ENCODE measurements at regions not wholly inside any gene's neighbourhood (a gene's known extent, or its start where the extent isn't known, plus 50 kb on each side); places are given as distances from the start of the nearest gene placed in this dataset.

DNA sequence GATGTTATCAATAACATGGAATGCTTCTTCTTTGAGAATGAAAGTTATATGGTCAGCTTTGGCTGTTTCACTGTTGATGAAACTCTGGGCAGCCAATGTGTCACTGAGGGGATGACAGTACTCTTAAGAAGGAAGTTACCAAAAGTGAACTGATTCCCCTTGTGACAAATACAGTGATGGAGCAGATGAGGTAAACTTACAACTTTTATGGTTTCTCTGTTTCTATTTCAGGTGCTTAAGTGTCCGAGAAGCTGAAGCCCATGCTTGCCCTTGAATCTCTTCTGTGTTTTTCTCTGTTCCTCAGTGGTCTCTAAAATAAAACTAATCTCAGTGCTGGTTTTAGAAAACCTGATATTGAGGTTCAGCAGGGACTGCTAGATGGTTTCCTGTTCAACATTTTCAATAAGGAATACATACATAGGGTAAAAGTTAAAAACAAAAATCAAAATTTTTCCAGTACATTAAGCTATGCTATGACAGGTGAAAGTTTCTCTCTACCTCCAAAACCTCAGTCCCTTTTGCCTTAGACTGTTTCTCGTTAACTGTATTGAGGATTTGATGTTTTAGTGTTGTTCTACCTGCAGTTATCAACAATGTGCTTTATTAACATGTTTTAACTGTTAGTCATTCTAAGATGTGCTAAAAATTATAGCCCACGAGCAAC lies 454.4 kb upstream of the ADGRL4 start:
- Mint-ChIP-seq H3K9me3 (peaks cover 6 to 19% (median 11%) of the 10 kb centered on the region in 5 donors), H3K36me3 (no peaks in the 10 kb centered on the region), H3K4me1 (no peaks in the 10 kb centered on the region), H3K27ac (no peak overlapping the region), H3K4me3 (no peak overlapping the region), H3K27me3 (no peaks in the 10 kb centered on the region)
- POLR2A ChIA-PET, result no interaction called here
- Histone ChIP-seq H3K4me3 (ENCODE audit: low read length) (no peak overlapping the region), H3K27me3 (ENCODE audit: insufficient read depth, low read length, poor library complexity, severe bottlenecking) (no peaks in the 10 kb centered on the region), H3K36me3 (ENCODE audit: insufficient read depth, low read length) (no peaks in the 10 kb centered on the region), H3K27ac (ENCODE audit: low read depth, low read length) (no peak overlapping the region), H3K9me3 (ENCODE audit: low read length) (no peaks in the 10 kb centered on the region), H3K4me1 (ENCODE audit: insufficient read depth, low read length) (no peaks in the 10 kb centered on the region)
- no peak for DNase-seq
- CTCF ChIA-PET, result no interaction called here

DNA sequence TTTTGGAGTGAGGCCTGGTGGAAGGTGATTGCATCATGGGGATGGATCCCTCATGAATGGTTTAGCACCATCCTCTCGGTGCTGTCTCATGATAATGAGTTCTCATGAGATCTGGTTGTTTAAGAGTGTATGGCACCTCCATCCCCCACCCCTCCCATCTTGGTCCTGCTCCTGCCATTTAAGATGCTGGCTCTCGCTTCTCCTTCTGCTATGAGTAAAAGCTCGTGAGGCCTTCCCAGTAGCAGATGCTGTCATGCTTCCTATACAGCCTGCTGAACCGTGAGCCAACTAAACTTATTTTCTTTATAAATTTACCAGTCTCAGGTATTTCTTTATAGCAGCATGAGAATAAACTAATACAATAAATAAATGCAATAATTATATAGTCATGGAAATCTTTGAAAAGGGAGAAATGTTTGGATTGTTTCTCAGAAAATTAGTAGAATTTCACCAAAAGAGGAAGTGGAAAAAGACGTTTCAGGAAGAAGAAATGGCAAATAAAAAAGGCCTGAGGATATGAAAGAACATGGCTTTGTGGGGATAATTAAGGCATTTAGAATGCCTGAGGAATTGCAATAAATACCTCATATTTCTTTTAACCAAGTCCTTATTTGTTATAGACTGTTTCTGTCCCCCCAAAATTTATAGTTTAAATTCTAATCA lies 451.2 kb upstream of the ADGRL4 start:
- no peak overlapping the region for H3K27ac Mint-ChIP-seq
- ChIA-PET POLR2A (no interaction called here), CTCF (no interaction called here)
- H3K27ac ChIP-seq (ENCODE audit: low read depth, low read length), result no peak overlapping the region
- no peaks in the 10 kb centered on the region for H3K4me1 Mint-ChIP-seq
- no peak for DNase-seq
- no peak overlapping the region for H3K4me3 Mint-ChIP-seq
- peaks cover 0 to 1% of the 10 kb centered on the region in 2 donors for H3K27me3 Mint-ChIP-seq
- no peaks in the 10 kb centered on the region for H3K4me1 ChIP-seq (ENCODE audit: insufficient read depth, low read length)
- H3K36me3 Mint-ChIP-seq, result no peaks in the 10 kb centered on the region
- no peaks in the 10 kb centered on the region for H3K27me3 ChIP-seq (ENCODE audit: insufficient read depth, low read length, poor library complexity, severe bottlenecking)
- H3K9me3 ChIP-seq (ENCODE audit: low read length), result no peaks in the 10 kb centered on the region
- H3K36me3 ChIP-seq (ENCODE audit: insufficient read depth, low read length), result no peaks in the 10 kb centered on the region
- peaks cover 5 to 14% (median 9%) of the 10 kb centered on the region in 5 donors for H3K9me3 Mint-ChIP-seq
- H3K4me3 ChIP-seq (ENCODE audit: low read length), result no peak overlapping the region

DNA sequence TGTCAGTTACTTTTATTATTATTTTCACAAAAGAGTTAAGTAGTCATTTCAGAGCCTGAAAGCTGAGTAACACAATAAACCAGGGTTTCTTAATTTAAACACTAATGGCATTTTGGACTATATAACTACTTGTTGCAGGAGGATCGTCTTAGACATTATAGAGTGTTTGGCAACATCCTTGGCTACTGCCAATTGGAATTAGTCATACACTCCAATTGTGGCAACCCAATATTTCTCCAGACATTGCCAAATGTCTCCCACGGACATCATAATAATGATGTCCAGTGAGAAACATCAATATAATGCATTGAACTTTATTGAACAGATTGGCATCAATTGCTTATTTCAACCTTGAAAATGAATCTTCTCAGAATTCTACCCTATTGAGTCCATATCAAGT lies 441.9 kb upstream of the ADGRL4 start:
- H3K4me1 ChIP-seq (ENCODE audit: insufficient read depth, low read length), result no peaks in the 10 kb centered on the region
- no peak overlapping the region for H3K4me3 Mint-ChIP-seq
- no peaks in the 10 kb centered on the region for H3K36me3 ChIP-seq (ENCODE audit: insufficient read depth, low read length)
- H3K27me3 ChIP-seq (ENCODE audit: insufficient read depth, low read length, poor library complexity, severe bottlenecking), result no peaks in the 10 kb centered on the region
- H3K36me3 Mint-ChIP-seq, result no peaks in the 10 kb centered on the region
- ChIA-PET POLR2A (no interaction called here), CTCF (no interaction called here)
- H3K9me3 ChIP-seq (ENCODE audit: low read length), result no peaks in the 10 kb centered on the region
- no peak overlapping the region for H3K27ac ChIP-seq (ENCODE audit: low read depth, low read length)
- no peak overlapping the region for H3K4me3 ChIP-seq (ENCODE audit: low read length)
- no peak overlapping the region for H3K27ac Mint-ChIP-seq
- H3K4me1 Mint-ChIP-seq, result no peaks in the 10 kb centered on the region
- DNase-seq, result no peak
- no peaks in the 10 kb centered on the region for H3K27me3 Mint-ChIP-seq
- peaks cover 2 to 28% (median 8%) of the 10 kb centered on the region in 5 donors for H3K9me3 Mint-ChIP-seq

DNA sequence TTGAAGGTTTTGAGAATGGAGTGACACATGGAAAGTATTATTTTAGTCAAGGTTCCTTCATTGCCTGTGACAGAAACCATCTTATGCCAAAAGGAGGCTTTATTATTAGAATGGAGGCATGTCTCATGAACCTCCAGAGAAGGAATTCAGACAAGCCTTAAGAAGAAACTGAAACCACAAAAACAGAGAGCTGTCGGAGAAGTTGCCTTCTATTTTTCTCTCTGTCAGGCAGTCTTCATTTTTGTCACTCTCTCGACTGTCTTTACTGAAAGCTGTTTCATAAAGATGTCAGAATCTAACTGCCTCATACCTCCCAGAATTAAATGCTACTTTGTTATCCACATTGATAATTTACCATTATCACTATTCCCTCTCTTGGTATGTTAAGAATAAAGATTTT lies 434.7 kb upstream of the ADGRL4 start:
- ChIA-PET POLR2A (no interaction called here), CTCF (no interaction called here)
- Mint-ChIP-seq H3K4me3 (no peak overlapping the region), H3K27me3 (no peaks in the 10 kb centered on the region), H3K9me3 (peaks cover 9 to 22% (median 16%) of the 10 kb centered on the region in 5 donors), H3K4me1 (no peaks in the 10 kb centered on the region), H3K27ac (no peak overlapping the region), H3K36me3 (no peaks in the 10 kb centered on the region)
- Histone ChIP-seq H3K9me3 (ENCODE audit: low read length) (no peaks in the 10 kb centered on the region), H3K27ac (ENCODE audit: low read depth, low read length) (no peak overlapping the region), H3K36me3 (ENCODE audit: insufficient read depth, low read length) (no peaks in the 10 kb centered on the region), H3K4me3 (ENCODE audit: low read length) (no peak overlapping the region), H3K27me3 (ENCODE audit: insufficient read depth, low read length, poor library complexity, severe bottlenecking) (no peaks in the 10 kb centered on the region), H3K4me1 (ENCODE audit: insufficient read depth, low read length) (no peaks in the 10 kb centered on the region)
- DNase-seq, result no peak

DNA sequence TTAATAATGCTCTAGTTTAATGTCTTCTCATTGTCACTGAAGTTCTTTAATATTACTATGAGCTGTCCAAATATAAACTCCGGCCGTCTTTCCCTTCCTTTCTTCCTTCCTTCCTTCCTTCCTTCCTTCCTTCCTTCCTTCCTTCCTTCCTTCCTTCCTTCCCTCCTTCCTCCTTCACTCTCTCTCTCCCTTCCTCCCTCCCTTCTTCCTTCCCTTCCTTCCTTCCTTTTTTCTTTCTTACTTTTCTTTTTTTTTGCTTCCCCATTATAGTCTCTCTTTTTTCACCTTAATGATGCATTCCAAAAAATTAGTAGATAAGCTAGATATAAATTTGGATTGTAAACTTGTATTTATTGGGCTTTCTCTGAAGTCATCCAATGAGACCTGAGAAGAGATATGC lies 431.0 kb upstream of the ADGRL4 start:
- no peaks in the 10 kb centered on the region for H3K4me1 Mint-ChIP-seq

DNA sequence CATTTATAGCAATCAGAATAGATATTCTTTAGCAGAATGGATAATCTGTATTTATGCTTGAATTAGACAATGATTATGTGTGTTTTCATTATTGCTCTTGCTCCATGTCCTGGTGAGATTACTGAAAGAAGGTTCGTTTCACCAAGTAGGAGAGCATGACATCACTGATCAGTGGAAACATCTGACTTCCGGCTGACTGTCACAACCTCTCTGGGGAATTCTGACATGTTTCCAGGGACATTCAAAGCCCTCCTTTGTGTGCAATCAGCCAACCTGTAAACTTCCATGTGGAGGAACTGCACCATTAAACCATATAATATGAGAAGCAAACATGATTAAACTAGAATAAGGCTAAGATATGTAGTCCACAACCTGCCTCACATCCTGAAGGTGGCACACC lies 424.8 kb upstream of the ADGRL4 start:
- Histone ChIP-seq H3K27ac (ENCODE audit: low read depth, low read length) (no peak overlapping the region), H3K4me1 (ENCODE audit: insufficient read depth, low read length) (no peaks in the 10 kb centered on the region), H3K27me3 (ENCODE audit: insufficient read depth, low read length, poor library complexity, severe bottlenecking) (no peaks in the 10 kb centered on the region), H3K9me3 (ENCODE audit: low read length) (no peaks in the 10 kb centered on the region), H3K4me3 (ENCODE audit: low read length) (no peak overlapping the region), H3K36me3 (ENCODE audit: insufficient read depth, low read length) (no peaks in the 10 kb centered on the region)
- Mint-ChIP-seq H3K4me3 (no peak overlapping the region), H3K27ac (no peak overlapping the region), H3K9me3 (peaks cover 0 to 7% (median 2%) of the 10 kb centered on the region in 5 donors), H3K4me1 (no peaks in the 10 kb centered on the region), H3K27me3 (no peaks in the 10 kb centered on the region), H3K36me3 (no peaks in the 10 kb centered on the region)
- no peak for DNase-seq
- POLR2A ChIA-PET, result no interaction called here
- CTCF ChIA-PET, result no interaction called here

More for the DNA sequence above, 431.0 kb upstream of the ADGRL4 start:
- CTCF ChIA-PET, result no interaction called here
- no peak for DNase-seq
- no peaks in the 10 kb centered on the region for H3K36me3 Mint-ChIP-seq
- no peak overlapping the region for H3K27ac Mint-ChIP-seq
- H3K27me3 Mint-ChIP-seq, result no peaks in the 10 kb centered on the region
- no peaks in the 10 kb centered on the region for H3K36me3 ChIP-seq (ENCODE audit: insufficient read depth, low read length)
- H3K27me3 ChIP-seq (ENCODE audit: insufficient read depth, low read length, poor library complexity, severe bottlenecking), result no peaks in the 10 kb centered on the region
- H3K4me3 Mint-ChIP-seq, result no peak overlapping the region
- POLR2A ChIA-PET, result no interaction called here
- no peak overlapping the region for H3K27ac ChIP-seq (ENCODE audit: low read depth, low read length)
- H3K9me3 Mint-ChIP-seq, result peaks cover 2 to 18% (median 8%) of the 10 kb centered on the region in 5 donors
- H3K4me1 ChIP-seq (ENCODE audit: insufficient read depth, low read length), result no peaks in the 10 kb centered on the region
- no peaks in the 10 kb centered on the region for H3K9me3 ChIP-seq (ENCODE audit: low read length)
- no peak overlapping the region for H3K4me3 ChIP-seq (ENCODE audit: low read length)

DNA sequence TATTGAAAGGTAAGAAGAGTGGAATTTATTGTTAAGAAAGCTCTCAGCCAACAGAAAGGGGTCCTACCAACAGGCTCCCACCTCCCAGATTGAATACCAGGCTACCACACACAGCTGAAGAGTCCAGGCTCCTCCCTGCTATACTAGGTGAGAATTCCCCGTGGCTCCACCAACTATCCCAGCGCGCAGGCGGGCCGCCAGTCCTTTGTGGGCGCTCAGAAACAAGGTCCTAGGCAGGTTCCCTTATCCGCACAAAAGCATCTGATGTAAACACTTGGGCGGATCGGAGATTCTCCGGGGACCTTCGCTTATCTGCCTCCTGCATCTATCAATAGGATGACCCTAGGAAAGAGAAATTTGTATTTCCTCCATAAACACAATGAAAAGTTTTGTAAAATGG lies 423.9 kb upstream of the ADGRL4 start:
- no peaks in the 10 kb centered on the region for H3K27me3 ChIP-seq (ENCODE audit: insufficient read depth, low read length, poor library complexity, severe bottlenecking)
- ChIA-PET CTCF (no interaction called here), POLR2A (no interaction called here)
- Mint-ChIP-seq H3K4me3 (no peak overlapping the region), H3K4me1 (no peaks in the 10 kb centered on the region), H3K27ac (no peak overlapping the region), H3K27me3 (no peaks in the 10 kb centered on the region), H3K9me3 (peaks cover 0 to 2% (median 2%) of the 10 kb centered on the region in 5 donors), H3K36me3 (no peaks in the 10 kb centered on the region)
- DNase-seq, result no peak
- H3K9me3 ChIP-seq (ENCODE audit: low read length), result no peaks in the 10 kb centered on the region
- no peaks in the 10 kb centered on the region for H3K4me1 ChIP-seq (ENCODE audit: insufficient read depth, low read length)
- H3K27ac ChIP-seq (ENCODE audit: low read depth, low read length), result no peak overlapping the region
- H3K36me3 ChIP-seq (ENCODE audit: insufficient read depth, low read length), result no peaks in the 10 kb centered on the region
- no peak overlapping the region for H3K4me3 ChIP-seq (ENCODE audit: low read length)

DNA sequence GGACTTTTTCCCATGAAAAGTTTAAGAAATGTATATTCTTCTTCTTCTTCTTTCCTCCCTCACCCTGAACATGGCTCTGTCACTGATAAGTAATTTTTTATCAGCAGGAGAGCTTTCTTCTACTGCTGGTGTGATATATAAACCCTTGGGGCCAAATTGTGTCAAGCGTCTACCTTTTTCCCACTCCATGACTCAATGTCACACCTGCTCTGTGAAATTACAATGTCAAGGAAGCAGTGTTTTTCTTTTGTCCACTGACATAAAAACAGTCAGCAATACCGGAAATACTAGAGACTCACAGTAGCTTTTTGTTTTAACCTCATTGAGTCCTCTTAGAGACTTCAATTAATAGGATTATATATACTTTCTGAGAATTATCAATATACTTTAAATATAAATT lies 416.2 kb upstream of the ADGRL4 start:
- Histone ChIP-seq H3K27ac (ENCODE audit: low read depth, low read length) (no peak overlapping the region), H3K9me3 (ENCODE audit: low read length) (no peaks in the 10 kb centered on the region), H3K4me1 (ENCODE audit: insufficient read depth, low read length) (no peaks in the 10 kb centered on the region), H3K4me3 (ENCODE audit: low read length) (no peak overlapping the region), H3K36me3 (ENCODE audit: insufficient read depth, low read length) (no peaks in the 10 kb centered on the region), H3K27me3 (ENCODE audit: insufficient read depth, low read length, poor library complexity, severe bottlenecking) (no peaks in the 10 kb centered on the region)
- ChIA-PET POLR2A (no interaction called here), CTCF (no interaction called here)
- no peaks in the 10 kb centered on the region for H3K4me1 Mint-ChIP-seq
- H3K27ac Mint-ChIP-seq, result no peak overlapping the region
- H3K4me3 Mint-ChIP-seq, result no peak overlapping the region
- no peaks in the 10 kb centered on the region for H3K27me3 Mint-ChIP-seq
- peaks cover 0 to 10% (median 4%) of the 10 kb centered on the region in 5 donors for H3K9me3 Mint-ChIP-seq
- DNase-seq, result no peak
- H3K36me3 Mint-ChIP-seq, result no peaks in the 10 kb centered on the region
